ENCODE measurements at regions not wholly inside any gene's neighbourhood (a gene's known extent, or its start where the extent isn't known, plus 50 kb on each side); places are given as distances from the start of the nearest gene placed in this dataset.
"Not testable (repeated sequence)": the region's sequence is repeated elsewhere in the genome, so short reads cannot be mapped to it uniquely, and the experiment has no call there.

DNA sequence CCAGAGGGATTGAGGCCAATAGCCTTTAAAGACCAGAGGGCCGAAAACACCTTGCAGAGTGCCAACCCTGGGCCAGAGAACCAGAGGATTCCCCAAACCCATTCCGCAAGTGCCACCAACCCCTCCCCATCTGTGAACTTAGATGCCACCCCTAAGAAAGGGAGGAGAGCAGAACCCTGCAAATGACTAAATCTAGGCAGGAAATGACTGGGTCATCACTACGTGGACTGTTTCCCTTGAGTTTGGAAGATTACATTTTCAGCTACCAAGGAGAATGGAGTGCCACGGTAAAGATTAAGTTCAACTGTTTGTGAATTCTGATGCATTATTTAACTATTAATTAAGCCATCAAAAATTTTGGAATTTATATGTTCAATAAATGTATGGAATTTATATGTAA lies 142.8 kb downstream of the ENC1 start:
- no peak for DNase-seq

DNA sequence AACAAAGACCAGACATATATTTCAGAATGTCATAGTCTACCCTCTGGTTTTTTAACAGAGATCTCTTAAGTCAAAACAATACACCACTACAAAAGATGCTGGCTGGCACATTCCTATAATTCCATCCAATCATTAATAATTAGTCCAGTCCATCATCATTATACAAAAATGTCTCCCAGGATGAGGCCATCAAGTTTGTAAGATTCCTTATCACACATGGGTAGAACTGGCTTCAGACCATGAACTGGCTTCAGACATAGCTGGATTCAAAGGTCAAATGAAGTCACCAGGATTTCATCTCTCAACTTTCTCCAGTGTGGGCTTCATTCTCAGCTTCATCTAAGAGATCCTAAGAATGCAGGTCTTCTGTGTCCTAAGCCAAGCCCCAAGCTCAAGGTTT lies 147.1 kb downstream of the ENC1 start:
- no peak for DNase-seq

DNA sequence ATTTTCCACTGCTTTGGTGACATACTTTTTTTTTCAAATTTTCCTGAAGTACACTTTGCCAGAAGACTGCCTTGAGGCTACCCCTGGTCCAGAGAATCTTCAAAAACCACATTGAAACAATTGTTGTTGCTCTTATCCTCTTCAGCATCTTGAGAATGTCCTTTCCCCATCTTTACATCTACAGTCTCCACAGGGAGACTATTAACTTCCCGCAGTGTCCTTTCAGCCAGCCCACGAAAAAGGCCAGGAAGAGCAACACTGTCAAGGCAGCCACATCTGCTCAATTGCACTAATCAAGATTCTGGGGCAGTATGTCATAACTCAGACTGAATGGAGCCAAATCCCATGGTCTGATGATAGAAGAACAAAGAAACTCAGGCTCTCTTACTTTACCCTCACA lies 148.3 kb downstream of the ENC1 start:
- DNase-seq, result no peak

DNA sequence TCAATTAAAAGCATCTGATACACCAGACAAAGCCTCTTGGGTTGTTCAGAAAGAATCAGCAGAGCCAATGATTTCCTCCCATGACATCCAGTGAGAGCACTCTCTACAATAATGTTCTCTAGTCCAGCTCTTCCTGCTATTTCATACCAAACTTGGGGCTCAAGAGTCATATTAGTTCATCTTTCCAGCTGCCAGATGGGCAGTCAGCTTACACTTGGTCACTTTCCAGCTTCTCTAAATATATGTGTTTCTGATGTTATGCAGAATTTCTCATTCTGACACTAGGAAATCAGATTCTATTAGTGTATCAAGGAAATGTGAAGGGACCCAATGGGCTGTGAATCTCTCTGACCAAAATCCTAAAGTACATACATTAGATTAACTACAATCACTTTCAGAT lies 148.9 kb downstream of the ENC1 start:
- no peak for DNase-seq

DNA sequence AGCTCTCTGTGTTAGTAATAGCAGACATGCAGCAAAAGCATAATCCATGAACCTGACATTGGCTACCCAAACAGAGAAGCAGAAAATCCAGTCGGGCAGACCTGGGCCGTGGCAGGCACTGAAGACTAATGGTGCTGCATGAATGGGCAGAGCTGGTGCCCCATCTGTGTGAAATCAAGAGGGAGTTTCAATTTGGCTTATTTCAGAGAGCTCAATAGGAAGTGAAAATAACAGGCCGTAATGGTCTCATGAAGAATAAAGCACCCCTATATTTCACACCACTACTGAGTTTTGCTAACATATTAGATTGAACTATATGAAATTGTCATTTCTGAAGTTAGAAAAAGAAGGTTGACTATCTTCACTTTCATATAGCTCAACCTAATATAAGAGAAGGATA lies 149.7 kb downstream of the ENC1 start:
- no peak for DNase-seq

DNA sequence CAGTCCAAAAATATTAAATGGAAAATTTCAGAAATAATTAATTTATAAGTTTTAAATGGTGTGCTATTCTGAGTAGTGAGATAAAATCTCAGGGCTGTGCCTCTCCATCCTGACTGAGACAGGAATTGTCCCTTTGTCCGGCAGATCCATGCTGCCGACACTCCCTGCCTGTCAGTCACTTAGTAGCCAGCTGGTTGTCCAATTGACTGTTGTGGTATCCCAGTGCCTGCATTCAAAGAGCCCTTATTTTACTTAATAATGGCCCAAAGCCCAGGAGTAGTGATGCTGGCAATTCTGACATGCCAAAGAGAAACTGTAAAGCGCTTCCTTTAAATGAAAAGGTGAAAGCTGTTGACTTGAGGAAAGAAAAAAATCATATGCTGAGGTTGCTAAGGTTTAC lies 157.5 kb downstream of the ENC1 start:
- no peak for DNase-seq

DNA sequence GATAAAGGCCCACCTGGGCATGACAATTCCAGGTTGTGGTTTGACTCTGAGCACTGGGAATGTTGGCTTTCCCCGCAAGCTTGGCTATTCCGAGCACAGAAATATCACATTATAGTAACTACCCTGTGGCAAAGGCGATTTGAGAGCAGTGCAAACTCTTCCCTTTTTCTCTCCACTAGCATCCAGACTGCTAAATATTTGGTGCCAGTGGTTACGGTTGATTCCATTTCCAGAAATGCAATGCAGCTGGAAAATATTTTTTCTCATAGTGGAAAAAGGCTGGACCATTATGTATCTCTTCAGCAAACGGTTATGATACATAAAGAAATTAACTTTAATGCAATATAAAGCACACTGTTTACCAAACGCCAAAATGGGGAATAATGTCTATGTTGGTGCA lies 158.0 kb downstream of the ENC1 start:
- no peak for DNase-seq

DNA sequence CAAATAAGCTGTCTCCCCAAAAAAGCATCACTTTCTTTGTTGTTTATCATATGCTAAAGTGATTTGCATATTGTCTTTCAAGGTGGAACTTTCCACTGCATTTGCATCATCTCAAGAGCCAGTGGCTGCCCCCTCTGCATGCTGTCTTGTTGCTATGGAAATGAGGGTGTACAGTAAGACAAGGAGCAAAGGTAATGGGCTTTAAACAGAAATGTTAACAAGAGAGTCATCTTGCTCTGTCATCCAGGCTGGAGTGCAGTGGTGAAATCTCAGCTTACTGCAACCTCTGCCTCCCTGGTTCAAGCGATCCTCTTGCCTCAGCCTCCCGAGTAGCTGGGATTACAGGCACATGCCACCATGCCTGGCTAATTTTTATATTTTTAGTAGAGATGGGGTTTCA lies 159.2 kb downstream of the ENC1 start:
- not testable (repeated sequence) for DNase-seq

DNA sequence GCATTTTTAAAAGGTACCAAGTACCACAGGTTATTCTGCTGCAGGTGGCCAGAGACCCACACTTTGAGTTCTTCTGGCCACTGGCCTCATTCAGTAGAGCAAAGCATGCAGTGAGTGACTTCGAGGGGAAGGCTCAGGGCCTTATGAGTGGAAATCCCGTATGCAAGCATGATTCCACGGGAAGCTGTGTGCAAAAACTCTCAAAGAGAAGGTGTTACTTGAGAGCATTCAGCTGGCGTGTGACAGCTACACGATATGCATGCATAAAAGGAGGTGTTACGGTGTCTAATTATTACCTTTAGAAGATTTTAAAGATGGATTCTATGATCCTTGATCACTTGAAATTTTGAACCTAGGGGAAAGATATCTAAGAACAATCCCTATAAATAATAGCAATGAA lies 160.3 kb downstream of the ENC1 start:
- DNase-seq, result no peak

DNA sequence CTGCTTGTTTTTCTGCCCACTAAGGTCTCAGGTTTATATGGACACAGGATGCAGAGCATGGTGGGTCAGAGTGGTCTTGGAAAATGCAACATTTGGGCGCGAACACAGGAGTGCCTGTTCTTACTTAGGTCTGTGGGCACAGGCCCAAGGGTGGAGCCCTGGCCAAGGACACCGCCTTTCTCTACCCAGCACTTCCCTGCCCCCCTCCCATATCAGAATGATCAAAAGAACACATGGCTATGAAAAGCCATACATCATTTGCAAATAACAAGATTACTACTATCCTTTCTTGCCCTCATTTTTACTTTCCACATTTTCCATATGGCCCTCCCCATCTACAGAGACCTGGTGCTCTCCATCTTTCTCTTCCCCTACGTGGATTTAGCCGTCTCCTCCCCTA lies 162.2 kb downstream of the ENC1 start:
- no peak for DNase-seq

DNA sequence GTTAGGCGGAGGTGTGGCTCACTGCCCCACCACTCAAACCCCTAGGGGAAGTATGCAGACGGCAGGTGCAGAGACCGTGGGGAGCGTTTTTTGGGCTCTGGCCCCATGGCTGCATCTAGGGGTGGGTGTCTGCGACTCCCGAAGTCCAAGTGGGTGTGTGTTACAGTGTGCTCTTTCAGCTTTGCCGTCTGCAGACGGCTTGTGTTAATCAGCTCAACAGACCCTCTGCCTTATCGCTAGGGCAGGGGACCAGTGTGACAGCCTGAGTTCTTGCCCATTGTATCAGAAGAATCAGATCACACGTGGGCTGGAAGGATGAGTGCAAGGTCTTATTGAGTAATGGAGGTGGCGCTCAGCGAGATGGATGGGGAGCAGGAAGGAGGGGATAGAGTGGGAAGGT lies 162.8 kb downstream of the ENC1 start:
- DNase-seq, result no peak

DNA sequence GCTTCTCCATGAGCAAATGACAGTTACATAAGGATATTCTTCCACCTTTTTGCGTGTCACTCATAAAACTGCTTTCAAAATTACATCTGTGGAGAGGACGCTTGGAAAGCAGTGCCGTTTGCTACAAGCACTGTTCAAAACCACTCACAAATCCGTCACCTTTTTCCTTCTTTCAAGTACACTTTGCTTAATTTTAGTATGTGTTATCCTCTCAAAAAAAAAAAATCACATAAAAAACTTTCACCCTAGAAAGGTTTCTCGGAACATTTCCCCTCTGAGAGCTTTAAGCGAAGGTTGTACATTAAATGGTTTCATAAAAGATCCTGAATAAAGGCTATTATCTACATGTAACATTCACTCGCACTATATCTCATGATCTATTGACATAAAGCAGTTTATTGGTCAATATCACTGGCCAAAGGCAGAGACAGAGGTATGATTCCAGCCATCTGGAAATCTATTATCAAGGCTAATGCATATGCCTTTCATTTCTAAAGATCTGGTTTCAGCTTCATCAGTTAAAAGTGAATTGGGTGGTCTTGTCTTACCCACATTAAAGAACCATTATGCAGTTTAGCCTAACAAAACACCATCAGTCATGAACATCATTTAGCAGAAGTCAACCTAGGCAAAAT lies 163.6 kb downstream of the ENC1 start:
- DNase-seq, result no peak

DNA sequence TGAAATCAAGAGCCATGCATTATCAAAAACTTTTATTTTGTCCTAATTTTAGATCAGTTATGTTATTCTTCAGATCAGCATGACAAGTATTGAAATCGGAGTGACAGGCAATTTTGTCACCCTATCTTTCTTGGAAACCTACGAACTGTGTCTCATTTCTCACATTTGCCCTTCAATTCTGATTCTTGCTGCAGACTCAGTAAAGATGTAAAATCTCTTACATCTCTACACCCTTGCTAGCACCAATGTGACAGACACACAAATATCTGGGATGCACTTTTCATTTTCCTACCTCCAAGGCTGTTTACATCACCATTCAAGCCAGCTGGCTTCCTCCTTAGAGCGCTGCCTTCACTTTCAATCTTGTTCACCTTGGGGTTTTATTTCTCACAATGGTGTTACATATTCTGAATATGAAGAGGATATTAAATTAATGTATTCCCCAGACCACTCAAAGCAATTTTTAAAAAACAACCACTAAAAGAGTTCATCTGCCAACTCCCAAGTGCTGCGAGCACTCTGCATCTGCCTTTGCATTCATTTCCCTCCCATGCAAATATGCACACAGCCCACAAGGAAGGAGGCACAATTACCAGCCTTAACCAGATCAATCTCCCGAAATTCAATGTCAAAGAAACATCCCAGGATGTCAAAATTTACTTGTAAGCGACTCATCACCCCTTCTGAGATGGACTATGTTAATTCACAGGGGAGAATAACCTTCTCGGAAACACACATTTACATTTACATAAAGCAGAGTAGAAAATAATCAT lies 164.3 kb downstream of the ENC1 start:
- DNase-seq, result no peak

DNA sequence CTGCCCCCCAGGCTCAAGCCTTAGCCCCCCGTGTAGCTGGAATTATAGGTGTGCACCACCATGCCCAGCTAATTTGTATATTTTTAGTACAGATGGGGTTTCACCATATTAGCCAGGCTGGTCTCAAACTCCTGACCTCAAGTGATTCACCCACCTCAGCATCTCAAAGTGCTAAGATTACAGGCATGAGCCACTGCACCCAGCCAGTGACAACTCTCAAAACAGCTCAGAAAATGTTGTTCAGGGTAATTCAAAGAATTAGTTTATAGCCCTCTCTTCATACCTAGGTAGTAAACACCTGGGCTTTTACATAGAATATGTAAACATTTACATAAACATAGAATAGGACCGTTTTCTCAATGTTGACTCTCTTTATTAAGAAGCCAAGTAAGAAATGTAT lies 168.7 kb downstream of the ENC1 start:
- DNase-seq, result no peak

DNA sequence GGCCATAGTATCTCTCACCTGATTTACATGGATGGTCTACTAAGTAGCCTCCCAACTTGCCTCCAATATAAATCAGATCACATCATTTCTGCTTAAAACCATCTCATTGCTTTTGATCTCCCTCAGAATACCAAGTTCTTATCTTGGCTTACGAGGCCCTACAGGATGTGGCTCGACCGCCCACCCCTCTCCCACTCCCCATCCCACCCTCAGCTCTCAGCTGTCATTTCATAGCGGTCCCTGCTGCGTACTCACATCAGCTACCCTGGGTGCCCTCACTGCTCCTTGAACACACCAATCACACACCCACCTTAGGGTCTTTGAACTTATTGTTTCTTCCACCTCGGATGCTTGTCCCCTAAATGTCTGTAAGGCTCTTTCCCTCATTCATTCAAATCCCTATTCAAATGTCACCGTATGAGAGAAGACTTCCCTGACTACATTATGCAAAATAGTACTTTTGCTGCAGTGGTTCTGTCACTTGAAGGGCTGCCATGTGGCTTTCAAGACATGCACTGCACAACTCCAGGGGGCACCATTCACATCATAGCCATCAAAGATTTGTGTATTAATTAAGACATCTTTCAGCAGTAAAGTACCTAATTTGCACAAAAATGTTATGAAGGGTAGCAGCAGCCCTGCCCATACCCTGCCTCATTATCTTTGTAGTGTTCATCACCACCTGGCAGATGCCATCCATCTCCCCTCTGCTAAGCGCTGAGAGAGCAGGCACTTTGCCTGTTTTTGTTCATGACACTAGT lies 171.1 kb downstream of the ENC1 start:
- no peak for DNase-seq

DNA sequence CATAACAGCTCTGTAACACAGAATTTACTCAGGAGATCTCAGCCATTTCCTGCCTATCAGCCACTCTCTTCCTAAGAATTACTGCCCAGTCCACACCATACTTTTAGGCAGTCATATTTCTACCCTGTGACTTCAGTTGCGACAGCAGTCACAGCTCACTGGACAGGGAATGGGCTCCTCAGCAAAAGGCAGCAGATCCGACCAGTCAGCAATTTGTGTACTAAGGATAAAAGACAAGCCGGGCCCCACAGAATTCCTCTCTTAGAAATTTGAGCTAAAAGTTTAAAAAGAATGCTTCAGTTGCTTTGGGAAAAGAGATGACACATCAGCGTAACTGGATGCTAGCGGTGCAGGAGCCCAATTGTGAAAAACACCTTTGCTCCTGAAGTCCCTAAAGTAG lies 172.1 kb downstream of the ENC1 start:
- no peak for DNase-seq

DNA sequence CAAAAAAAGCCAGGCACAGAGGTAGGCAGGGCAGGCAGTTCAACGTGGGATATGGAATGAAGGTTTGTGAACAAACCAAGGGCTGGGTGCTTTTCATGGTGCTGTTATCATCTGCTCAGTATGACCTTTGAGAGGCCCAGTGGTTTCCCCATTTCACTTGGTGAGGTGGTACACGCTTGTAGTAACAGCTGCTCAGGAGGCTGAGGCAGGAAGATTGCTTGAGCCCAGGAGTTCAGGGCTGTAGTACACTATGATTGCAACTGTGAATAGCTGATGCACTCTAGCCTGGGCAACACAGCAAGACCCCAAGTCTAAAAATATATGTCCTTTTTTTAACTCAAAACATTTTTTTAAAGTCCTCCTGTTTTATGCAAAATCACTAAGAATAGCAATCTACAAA lies 174.8 kb downstream of the ENC1 start:
- no peak for DNase-seq

DNA sequence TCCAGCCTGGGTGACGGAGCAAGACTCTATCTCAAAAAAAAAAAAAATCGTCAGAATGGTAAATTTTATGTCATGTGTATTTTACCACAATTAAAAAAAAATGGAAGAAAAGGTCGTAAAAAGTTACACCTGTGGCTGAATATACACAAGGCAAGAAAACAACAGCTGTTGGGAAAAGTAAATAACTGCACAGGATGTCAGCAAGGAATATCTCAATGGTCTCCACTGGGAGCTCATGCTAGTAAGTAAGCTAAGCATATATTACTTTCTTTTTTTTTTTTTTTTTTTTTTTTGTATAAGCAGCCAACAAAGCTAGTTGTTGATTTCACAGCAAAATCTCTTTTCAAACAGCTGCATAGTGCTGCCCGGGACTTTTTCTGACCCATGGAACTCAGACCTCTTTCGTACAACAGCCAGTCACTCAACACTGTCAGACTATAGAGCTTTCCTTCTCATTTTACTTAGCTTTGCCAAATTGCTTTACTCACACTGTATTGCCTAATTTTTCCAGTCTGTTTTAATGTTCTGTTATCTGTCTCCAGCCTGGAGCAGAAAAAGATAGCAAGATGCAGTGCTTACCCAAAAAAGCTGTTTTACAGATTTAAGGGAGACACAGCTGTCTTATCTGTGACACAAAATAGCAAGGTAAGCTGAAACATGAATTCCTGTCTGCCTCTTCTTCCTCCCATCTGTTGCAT lies 175.9 kb downstream of the ENC1 start:
- no peak for DNase-seq

DNA sequence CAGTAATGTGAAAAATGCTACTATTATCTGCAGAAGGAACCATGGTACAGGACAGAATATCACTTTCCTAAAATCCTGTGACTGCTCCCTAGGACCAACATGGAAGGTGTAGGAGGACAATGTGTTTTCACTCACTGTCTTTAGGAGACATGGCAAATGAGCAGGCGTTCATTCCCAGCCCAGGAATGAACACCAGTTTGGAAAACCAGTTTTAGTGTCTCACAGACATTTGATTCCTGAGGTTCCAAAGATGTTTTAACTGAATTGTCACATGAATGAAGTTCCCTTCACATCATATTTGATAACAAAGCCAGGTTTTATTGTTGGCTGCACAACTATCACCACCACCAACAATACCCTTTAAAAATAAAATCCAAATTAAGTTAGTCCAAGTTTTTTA lies 178.2 kb downstream of the ENC1 start:
- no peak for DNase-seq

DNA sequence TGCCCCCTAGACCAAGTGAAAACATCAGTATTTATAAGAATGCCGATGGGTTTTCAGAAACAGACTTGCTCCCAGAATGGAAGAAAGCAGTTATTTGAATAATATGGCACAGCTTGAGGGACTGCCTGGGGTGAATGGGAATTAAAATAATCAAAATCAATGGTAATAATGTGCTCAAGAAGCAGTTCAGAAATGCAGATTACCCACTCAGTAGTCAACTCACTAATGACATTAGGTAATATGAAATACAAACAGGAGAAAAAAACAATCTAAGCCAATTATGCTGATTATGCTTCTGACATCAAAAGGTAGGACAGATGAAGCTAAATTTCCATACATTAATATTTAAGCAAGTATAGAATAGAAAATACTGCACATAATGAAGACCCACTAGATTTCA lies 179.3 kb downstream of the ENC1 start:
- DNase-seq, result no peak

DNA sequence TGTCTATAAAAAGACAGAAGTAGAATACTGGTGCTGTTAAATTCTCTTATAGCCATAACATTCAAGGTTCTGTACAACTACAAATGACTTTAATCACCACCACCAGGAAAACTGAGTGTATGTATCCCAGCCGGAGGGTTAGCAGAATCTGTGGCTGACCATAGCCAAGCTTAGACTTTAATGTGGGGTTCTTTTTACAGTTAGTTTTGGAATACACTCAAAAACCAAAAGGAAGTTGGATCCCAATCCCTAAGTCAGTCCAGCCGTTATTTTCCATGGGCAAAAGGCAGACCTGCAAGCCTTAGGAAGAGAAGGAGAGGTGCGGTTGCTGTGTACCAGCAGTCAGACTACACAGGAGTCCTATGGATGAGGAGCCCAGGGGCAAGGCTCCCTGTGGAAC lies 179.8 kb downstream of the ENC1 start:
- no peak for DNase-seq

DNA sequence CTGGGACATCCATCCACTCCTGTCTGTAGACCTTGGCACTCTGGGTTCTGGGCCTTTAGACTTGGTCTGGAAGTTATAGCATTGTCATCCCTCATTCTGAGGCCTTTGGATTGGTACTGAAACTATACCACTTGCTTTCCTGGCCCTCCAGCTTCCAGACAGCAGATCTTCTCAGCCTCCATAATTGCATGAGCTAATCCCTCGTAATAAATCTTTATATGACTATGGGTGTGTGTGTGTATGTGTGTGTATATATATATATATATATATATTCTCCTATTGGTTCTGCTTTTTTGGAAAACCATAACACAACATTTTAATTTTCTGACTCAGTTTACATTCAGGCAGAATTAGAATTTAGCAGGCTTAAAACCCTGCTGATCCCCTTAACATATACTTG lies 180.5 kb downstream of the ENC1 start:
- DNase-seq, result no peak

DNA sequence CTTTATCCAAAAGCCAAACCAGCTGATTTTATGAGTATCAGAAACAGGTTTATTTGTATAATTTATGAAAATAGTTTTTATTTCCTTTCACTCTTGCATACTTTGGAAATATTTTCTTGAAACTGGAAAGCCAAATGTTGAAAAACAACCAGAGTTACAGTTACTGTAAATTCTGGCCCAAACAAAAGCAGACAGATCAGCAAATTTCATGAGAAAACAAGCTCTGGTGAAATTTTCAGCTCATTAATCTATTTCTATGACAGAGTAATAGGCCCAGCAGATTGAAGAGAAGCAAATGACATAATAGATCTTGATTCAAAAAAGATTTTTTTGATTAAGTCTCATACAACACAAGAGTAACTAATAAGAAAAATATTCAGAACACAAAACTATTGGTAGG lies 182.7 kb downstream of the ENC1 start:
- no peak for DNase-seq
